ENCODE measurements at regions not wholly inside any gene's neighbourhood (a gene's known extent, or its start where the extent isn't known, plus 50 kb on each side); places are given as distances from the start of the nearest gene placed in this dataset.
A peak's percentile ranks its signal among the peaks of the same experiment; 100 is the strongest.

DNA sequence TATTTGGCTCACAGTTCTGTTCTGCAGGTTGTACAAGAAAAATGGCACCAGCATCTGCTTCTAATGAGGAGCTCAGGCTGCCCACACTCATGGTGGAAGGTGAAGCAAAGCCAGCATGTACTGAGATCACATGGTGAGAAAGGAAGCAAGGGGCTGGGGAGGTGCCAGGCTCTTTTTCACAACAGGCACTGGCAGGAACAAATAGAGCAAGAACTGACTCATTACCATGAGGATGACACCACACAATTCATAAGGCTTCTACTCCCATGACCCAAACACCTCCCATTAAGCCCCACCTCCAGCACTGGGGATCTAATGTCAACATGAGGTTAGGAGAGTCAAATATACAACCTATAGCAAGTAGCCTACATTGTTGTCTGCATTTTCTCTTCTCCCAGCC lies 522.6 kb downstream of the RFC3 start:
- no peak for DNase-seq

DNA sequence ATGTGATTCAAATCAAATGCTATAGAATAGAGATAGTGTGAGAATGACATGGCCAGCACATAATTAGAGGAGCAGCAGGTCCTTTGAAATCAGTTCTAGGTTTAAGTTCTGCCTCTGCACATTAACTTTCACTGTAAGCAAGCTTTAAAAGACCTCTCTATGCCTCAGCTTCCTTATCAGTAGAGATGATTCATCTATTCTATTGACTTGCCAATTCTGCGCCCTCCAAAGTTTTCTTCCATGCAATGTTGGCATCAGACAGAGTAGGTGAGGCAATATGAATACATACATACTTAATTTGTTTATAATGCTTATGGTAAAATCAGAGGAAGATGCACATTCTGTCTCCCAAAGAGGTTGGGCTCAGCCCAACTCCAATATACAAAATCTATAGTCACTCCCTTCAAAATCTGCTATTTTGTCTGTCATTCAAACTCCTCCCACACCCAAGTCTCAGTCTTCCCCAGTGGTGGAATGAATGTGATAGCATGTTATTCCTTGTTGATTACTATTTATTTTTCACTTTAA lies 525.5 kb downstream of the RFC3 start:
- DNase-seq = no peak

DNA sequence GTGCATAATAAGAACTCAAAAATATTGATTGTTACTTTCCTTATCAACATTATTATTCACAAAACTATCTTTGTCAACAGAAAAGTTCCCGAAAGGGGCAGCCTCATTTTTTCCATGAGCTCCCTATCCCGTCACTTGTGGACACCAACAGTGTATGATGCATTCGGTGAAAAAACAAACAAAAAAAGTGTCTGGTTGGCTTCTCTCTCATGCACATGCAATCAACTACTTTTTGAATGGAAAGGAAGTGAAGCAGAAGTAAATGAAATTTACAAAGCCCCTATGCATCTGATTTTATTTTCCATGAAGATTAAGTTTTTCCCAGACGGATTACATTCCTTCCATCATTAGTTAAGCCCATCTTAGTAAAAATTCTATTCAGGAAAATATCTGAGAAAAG lies 526.9 kb downstream of the RFC3 start:
- no peak for DNase-seq

DNA sequence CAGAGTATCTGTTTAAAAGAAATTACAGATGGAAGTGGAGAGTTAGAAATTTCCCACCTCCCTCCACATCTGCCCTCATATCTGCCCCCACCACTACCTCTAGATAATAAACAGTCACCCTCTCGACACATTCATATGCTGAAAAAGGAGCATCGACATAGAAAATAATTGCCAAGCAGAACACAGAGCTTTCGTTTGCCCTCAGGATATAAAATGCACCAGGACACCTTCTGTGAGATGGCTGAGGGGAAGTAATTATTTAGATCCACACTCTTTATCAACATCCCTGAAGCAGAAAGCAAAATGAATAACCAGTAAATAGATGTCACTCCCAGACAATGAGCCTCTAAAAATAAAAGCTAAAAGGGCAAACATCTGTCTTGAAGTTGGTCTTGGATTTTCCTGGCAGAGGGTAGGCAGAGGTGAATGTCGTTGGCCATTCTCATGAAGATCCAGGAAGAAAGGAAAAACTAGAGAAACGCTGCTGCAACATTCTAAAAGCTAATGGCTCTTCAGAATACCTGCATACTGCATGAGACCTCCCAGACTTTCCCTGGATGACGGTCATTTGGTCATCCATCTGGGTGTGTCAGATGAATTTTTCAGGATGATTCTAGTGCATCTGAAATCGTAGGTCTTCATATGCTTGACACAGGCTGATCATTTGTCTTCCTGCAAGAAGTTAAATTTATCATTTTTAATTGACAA lies 527.5 kb downstream of the RFC3 start:
- peak; percentile 90 for DNase-seq

DNA sequence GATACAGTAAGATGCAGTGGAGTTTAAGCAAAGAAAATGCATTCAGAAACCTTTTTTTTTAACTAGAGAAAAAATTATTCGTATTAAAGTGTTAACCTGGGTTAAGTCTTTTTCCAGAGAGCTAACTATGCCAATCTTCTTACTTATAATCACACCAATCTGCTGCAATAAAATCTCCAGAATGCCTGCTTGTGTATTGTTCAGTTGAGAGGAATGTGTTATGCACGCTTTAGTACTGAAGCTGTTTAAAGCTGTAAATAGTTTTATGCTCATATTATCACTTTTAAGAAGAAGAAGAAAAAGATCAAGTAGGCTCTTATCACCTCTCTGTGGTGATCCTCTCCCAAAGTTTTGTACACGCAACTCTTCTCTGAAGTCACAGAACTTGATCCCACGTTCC lies 528.7 kb downstream of the RFC3 start:
- no peak for DNase-seq

DNA sequence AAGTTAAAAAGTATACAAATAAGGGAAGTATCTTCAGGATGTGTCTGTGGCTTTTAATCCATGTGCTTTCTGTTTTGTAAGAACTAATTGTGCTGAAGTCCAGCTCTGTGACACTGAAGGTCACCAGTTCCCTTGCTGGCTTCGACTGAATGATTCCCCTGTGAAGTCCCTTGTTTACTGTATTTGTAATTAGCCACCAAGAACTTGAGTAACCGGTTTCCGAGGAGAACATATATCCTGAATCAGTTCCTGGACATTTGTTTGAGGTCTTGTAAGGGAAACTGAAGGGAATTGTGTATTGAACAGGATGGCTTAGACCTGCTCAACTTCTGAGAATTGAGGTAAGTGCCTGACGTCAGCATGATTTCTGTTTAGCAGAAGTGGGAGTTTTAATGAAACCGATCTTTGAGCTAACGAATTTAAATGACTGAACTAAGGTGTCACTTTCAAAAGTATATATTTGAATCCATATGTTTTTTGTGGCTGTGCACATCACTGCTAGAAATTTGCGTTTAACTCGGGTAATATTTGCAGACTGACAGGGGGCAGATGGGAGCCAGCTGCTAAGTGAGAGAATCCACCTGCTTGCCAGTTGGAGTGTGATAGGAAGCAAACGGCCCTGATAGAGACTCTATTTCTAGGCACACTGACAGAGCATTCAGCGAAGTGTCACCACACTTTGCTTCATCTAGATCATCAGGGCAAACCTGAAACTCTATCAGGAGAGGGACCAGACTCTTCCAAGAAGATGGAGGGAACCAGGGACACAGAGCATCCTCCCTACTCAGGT lies 530.0 kb downstream of the RFC3 start:
- DNase-seq = peak; percentile 61

DNA sequence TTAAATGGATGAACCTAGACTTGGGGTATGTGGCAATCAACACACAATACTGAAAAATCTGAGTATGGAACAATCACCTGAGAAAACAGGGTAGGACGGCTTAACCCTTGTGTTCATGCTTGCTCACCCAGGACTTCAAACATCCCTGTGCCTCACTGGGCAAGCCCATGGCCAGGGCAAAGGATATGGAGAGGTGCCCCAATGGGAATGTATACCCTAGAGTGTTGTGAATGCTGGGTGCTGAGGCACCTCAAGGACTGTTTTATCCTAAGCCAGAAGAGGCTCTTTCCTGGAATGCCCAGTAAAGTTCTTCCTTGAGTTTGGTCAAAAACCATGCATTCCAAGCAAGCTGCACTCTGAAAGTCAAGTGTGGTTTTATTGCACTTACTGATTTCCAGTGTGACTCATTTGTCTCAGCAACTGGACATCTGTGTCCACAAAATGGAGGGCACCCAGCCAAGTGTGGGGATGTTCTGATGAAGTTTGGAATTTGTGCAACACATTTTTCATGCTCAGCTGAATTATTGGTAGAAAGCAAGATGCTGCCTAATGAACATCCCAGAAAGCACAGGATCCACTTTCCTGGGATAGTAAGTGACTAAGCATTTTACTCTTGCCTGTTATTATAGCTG lies 531.3 kb downstream of the RFC3 start:
- no peak for DNase-seq

DNA sequence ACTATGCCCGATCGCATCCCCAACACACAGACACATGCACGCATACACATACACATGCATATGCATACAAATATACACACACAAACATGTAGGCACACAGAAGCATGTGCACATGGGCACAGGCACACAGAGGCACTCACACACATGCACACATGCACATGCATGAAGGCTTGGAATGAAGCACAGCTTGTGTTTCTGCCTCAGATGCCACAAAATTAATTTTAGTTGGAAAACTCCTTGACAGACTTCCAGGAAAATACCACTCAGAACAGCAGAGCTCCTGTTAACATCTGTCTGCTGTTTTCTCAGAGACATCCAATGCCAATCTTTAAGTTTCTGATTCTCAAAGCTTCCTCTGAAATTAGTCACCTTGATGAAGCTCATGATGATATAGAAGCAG lies 532.7 kb downstream of the RFC3 start:
- DNase-seq = no peak

DNA sequence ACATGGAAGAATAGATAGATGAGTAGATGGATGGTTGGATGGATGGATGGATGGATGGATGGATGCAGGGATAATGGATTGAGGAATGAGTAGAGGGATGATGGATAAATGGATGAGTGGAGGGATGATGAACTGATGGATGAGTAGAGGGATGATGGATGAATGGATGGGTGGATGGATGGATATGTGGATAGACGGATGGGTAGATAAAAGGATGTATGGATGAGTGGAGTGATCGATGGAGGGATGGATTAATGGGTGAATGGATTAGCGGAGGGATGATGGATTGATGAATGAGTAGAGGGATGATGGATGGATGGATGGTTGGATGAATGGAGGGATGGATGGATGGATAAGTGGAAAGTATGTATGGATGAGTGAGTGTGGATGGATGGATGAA lies 533.2 kb downstream of the RFC3 start:
- DNase-seq = no peak

DNA sequence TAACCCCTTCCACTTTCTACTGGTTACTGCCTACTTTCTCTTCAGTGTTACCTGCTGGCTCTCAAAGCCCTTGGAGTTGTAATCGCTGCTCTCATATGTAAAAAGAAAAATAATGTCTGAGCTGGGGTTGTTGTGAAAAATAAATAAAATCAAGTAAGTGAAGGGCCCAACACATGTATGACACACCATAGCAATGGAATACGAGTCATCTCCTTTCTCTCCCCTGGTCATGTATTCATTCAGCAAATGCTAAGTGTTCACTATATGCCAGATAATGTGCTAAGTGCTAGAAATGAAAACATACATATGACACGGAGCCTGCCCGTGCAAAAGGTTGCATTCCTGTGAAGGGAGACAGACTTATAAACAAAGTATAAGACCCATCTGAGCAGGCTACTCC lies 535.0 kb downstream of the RFC3 start:
- no peak for DNase-seq

DNA sequence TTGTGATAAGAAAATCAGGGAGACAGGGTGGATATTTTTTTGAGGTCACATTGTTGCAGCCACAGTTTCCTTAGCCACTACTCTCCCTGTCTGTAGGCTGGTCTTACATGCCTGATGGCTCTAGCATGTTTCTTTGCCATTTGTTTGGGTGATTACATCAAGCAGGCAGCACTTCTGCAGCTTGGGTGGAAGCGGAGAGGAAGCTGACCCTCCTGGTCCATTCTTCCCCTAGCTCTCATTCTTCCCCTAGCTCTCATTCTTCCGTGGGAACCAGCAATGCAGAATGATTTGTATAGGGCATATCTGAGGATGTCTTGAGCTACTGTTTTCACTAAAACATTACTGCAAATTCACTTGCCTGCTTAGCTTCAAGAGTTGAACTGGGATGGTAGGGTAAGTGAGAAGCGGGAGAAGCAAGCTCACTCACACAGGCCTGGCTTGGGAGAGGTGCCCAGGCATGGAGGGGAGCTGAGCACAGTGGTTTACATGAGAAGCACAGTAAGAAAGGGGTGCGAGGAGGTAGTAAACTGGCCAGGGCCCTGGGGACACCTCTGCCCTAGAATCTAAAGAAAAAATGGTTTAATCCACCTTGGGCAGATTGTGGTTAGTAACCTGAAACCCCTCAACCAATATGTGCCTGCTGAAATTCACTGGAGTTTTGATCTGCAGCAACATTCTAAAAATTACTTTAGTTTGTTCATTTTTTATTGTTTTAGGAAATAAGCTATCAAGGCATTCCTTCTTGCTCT lies 538.9 kb downstream of the RFC3 start:
- DNase-seq = no peak

DNA sequence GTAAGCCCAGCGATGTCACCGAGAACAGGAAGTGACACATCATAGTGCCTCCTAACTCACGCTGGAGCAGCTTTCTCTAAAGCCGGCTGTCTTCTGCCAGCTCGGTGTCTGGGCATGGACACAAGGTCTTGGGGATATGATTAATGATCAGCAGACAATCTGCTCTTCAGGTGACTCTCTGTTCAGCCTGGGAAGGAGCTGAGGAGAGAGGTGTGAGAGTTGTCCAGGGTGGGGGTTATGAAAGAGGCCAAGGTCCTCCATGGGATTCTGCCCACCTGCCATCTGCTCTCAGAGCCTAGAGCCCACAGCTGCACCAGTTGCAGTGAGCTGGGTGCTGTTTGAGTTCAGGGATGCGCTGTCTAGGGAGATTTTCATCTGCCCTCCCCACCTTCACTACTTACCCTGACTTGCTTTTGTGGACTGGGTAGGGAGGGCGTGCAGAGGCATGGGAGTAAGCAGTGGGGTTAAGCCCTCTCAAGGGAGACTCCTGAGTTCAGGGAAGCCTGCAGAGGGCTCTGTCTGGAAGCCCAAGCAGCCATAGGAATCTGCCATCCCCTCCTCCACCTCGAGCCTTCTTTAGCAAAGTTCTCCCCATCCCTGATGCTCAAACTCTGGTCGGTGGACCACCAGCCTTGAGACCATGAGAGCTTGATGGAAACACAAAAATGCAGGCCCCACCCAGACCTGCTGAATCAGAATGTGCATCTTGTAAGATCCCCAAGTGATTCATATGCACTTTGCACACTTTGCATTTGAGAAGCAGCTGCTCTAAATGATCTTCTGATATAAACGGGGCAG lies 539.7 kb downstream of the RFC3 start:
- no peak for DNase-seq

DNA sequence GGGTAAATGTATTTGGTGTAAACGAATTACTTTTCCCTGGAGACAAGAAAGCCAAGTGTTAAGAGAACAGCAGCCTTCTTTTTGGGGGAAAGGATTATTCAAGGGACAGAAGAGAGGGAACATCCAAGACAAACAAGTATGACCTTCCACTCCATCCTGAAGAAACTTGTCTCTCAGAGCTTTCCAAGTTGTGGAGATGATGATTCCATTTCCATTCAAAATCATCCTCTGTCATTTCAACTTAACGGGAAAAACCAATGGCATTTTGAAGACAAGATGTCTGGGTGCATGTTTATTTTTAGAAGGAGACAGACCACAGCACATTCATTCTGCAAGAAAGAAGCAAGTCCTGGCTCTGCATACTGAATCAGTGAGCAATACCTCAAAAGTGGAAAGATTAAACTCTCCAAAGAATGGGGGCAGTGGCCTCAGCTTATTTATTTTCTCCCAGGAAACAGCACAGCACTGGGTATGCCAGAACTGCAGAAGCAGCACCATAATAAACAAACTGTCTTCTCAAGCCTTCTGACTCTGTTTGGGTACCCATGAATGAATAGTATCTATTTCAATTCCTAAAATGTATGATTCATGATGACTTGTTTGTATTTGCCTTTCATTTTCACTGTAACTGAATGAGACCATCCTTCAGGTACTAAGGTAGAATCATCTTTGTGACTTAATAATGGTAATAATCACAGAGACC lies 541.0 kb downstream of the RFC3 start:
- no peak for DNase-seq

DNA sequence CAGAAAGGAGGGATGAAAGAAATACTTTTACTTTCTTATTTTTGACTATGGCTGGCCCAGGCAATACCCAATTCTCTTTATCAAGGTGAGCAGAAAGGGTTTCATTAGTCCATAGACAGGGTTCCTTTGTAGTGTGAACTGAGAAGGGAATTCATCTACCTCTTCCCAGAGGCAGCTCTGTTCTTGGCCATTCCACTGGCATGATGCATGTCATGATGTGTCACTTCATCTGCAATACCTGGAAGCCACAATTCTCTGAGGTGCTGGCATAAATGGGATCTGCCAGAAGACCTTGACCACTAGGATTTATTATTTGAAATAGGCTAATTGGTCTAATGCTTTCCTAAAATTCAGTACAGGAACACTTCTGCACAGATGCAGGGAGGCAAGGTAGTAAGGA lies 542.8 kb downstream of the RFC3 start:
- DNase-seq = no peak

DNA sequence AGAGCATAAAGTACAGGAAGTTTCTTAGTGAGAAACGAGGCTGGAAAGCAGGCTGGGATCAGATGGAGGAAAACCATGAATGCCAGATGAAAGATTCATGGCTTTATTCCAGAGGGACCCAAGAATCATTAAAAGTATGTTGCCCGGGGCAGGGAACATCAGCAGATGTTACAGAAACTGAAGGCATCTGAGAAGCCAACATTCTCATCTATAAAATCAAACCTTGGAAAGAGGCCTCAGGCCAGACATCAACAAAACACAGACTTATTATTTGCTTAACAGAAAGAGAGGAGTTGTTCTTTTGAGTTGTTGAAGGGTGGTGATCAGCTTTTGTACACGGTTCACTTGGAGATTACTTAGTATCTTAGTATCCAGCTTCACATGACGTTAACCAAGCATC lies 543.6 kb downstream of the RFC3 start:
- DNase-seq = no peak

DNA sequence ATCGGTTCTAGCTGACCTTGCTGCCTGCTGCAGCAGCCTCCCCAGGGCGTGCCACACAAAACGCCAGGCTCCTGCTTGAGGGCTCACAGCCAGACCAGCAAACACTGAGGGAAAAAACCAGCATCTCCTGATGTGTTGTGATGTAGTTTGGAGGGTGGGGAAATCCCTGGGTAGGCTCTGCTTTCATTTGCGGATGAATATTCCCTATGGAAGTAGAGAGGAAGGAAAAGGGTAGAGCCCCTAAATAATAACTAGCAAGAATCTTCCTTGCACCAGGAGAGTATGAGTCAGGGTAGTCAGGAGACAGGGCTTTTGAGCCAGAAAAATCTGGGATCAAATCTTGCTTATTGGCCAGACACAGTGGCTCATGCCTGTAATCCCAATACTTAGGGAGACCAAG lies 545.3 kb downstream of the RFC3 start:
- DNase-seq = no peak

DNA sequence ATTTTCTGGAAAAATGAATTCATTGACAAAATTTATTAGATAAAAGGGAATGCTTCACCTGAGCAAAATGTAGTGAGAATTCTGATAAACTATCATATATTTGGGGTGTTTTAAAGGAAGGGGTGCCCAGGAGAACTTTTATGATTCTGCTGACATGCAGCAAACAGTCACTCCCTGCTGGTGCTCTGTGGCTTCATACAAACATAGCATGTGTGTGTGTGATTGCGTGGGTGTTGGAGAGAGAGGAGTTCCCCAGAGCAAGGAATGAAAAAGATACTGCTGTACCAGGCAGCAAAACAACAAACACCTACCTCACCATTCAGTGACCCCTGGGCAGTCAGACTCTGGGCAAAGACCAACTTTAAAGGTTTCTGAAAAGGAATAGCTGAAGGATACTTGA lies 546.7 kb downstream of the RFC3 start:
- no peak for DNase-seq

DNA sequence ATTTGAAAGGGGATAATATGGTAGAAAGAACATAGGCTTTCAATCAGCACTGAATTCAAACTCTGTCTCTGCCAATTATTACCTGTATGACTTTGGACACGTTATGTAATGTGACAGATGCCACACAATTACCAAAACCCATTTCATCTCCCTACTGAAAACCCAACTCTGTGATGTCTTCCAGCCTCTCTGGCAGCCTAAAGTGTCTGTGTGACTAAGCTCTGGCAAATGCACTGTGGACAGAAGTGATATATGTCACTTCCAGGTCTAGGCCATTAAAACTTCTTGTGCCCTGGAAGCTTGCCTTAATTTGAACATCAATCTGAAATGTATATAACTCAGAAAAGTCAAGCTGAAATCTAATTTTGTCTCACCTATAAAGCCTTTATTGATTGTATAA lies 552.0 kb downstream of the RFC3 start:
- no peak for DNase-seq

DNA sequence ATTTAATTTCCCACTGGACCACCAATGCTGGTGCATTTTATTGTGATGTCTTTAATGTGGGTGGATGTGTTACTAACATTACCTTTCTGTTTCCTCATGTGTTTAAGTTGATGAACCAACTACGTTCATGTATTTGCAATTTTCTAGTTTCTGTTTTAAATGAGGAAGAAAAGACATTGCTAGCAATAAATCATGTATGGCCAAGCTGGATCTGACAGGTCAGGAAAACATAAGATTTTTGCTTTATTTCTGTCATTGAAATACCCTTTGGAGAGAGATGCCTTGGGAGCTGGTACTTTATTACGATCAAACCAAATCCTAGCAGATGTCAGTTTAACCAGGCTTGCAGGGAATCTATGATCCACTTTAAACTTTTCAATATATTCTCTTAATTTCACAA lies 553.2 kb downstream of the RFC3 start:
- DNase-seq = no peak

DNA sequence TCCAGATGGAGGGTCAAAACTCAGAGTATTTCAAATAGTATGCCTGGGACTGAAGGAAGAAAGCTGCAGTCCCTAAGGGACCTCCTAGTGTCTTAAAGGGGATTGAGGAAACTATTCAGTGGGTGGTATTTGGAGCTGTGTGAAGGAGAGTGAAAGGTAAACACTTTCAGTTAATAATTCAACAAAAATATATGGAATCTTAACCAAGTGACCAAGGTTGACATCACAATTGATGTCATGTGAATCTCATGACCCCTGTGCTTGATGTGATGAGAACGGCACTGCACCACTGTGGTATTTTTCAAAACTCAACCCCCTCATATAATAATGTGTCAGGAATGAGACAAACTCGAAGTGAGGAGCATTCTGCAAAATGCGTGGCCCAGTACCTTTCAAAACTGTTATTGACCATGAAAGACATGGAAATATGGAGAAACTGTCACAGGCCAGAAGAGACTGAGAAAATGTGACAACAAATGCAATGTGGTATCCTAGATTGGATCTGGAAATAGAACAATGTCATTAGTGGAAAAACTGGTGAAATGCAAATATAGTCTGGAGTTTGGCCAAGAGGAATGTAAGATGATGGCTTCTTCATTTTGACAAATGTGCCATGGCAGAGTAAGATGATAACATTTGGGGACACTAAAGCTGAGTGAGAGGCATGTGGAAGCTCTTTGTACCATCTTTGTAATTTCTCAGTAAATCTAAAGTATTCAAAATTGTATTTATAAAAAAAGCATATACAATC lies 553.9 kb downstream of the RFC3 start:
- DNase-seq = no peak

DNA sequence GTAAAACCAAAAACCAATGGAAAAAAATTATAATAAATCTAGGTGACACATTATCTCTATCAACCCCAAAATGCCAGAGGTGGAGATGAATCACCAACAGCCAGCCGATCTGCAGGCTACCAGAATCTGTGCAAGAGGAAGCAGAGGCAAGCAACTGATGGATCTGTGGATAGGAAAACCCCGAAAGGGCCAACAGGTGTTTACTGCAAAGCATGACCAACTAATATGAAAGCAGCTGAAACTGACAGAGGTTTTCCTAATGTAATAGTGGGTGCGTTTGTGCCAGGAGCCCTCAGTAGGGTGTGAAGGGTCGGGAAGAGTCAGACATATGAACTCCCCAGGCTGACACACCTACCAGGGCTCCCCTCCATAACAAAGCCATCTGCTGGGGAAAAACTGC lies 554.6 kb downstream of the RFC3 start:
- no peak for DNase-seq

Data from NCI-H146 (cell line).